ENCODE measurements at regions not wholly inside any gene's neighbourhood (a gene's known extent, or its start where the extent isn't known, plus 50 kb on each side); places are given as distances from the start of the nearest gene placed in this dataset.

- no peak overlapping the region for H3K4me3 ChIP-seq (ENCODE audit: low read depth, low read length, poor library complexity, severe bottlenecking)
- BruUV-seq (replicated peaks) = no TSS peak
- no peaks in the 10 kb centered on the region for H3K36me3 ChIP-seq (ENCODE audit: insufficient read depth, low read length)
- no peak overlapping the region for H3K27ac ChIP-seq (ENCODE audit: low read depth, low read length, poor library complexity, severe bottlenecking)
- no peak for DNase-seq (ENCODE audit: low spot score)
- ChIA-PET POLR2A (no interaction called here), CTCF (ENCODE audit: unreplicated experiment) (no interaction called here)
- H3K4me2 ChIP-seq (ENCODE audit: low read length) = no peak overlapping the region
- intact Hi-C loops (cut with micrococcal nuclease; ENCODE audit: unreplicated experiment) = no loop called here
- no peaks in the 10 kb centered on the region for H3K9me2 ChIP-seq (ENCODE audit: insufficient read depth, low read length)
- no peak for TF ChIP-seq CTCF (conservative IDR thresholded peaks at IDR 0.05; ENCODE audit: low read length)
- no peak for TF ChIP-seq EZH2phosphoT487 (IDR thresholded peaks at IDR 0.05; ENCODE audit: borderline replicate concordance, low read depth, low read length)
- no peaks in the 10 kb centered on the region for H4K20me1 ChIP-seq (ENCODE audit: insufficient read depth, low read length)
- H3K9me3 ChIP-seq (ENCODE audit: low read length) = no peaks in the 10 kb centered on the region
- H3K4me1 ChIP-seq (ENCODE audit: insufficient read depth, low read length, poor library complexity, severe bottlenecking) = no peaks in the 10 kb centered on the region
- no peak overlapping the region for H2AFZ ChIP-seq (ENCODE audit: low read length)
- H3K79me2 ChIP-seq (ENCODE audit: insufficient read depth, low read depth, low read length) = no peaks in the 10 kb centered on the region
These were observed 919.9 kb upstream of the FLRT2 start for GRCh38 chr14:84610086-84610485.

GRCh38 chr14:84622357-84622756 is 907.6 kb upstream of the FLRT2 start:
- DNase-seq (ENCODE audit: low spot score) = no peak
- ChIA-PET POLR2A (interaction anchor here (0.6 kb wide), 1 partner anchor 347 kb away, joined by 4 read pairs; no protein-coding TSS in a partner anchor), CTCF (ENCODE audit: unreplicated experiment) (no interaction called here)
- Histone ChIP-seq H3K36me3 (ENCODE audit: insufficient read depth, low read length) (no peaks in the 10 kb centered on the region), H3K27ac (ENCODE audit: low read depth, low read length, poor library complexity, severe bottlenecking) (no peak overlapping the region), H3K79me2 (ENCODE audit: insufficient read depth, low read depth, low read length) (no peaks in the 10 kb centered on the region), H4K20me1 (ENCODE audit: insufficient read depth, low read length) (no peaks in the 10 kb centered on the region), H3K9me3 (ENCODE audit: low read length) (no peaks in the 10 kb centered on the region), H2AFZ (ENCODE audit: low read length) (no peak overlapping the region), H3K4me1 (ENCODE audit: insufficient read depth, low read length, poor library complexity, severe bottlenecking) (no peaks in the 10 kb centered on the region), H3K9me2 (ENCODE audit: insufficient read depth, low read length) (no peaks in the 10 kb centered on the region), H3K4me2 (ENCODE audit: low read length) (no peak overlapping the region), H3K4me3 (ENCODE audit: low read depth, low read length, poor library complexity, severe bottlenecking) (no peak overlapping the region)
- intact Hi-C loops (cut with micrococcal nuclease; ENCODE audit: unreplicated experiment) = no loop called here
- BruUV-seq (replicated peaks) = no TSS peak
- no peak for TF ChIP-seq EZH2phosphoT487 (IDR thresholded peaks at IDR 0.05; ENCODE audit: borderline replicate concordance, low read depth, low read length)
- TF ChIP-seq CTCF (conservative IDR thresholded peaks at IDR 0.05; ENCODE audit: low read length) = no peak

- Histone ChIP-seq H3K4me2 (ENCODE audit: low read length) (no peak overlapping the region), H3K4me3 (ENCODE audit: low read depth, low read length, poor library complexity, severe bottlenecking) (no peak overlapping the region), H3K27ac (ENCODE audit: low read depth, low read length, poor library complexity, severe bottlenecking) (no peak overlapping the region), H3K36me3 (ENCODE audit: insufficient read depth, low read length) (no peaks in the 10 kb centered on the region), H3K79me2 (ENCODE audit: insufficient read depth, low read depth, low read length) (no peaks in the 10 kb centered on the region), H2AFZ (ENCODE audit: low read length) (no peak overlapping the region), H3K4me1 (ENCODE audit: insufficient read depth, low read length, poor library complexity, severe bottlenecking) (no peaks in the 10 kb centered on the region), H4K20me1 (ENCODE audit: insufficient read depth, low read length) (no peaks in the 10 kb centered on the region), H3K9me3 (ENCODE audit: low read length) (no peaks in the 10 kb centered on the region), H3K9me2 (ENCODE audit: insufficient read depth, low read length) (no peaks in the 10 kb centered on the region)
- no peak for TF ChIP-seq EZH2phosphoT487 (IDR thresholded peaks at IDR 0.05; ENCODE audit: borderline replicate concordance, low read depth, low read length)
- TF ChIP-seq CTCF (conservative IDR thresholded peaks at IDR 0.05; ENCODE audit: low read length) = no peak
- ChIA-PET POLR2A (interaction anchor here (0.7 kb wide), 1 partner anchor 862 kb away, joined by 4 read pairs; no protein-coding TSS in a partner anchor), CTCF (ENCODE audit: unreplicated experiment) (no interaction called here)
- intact Hi-C loops (cut with micrococcal nuclease; ENCODE audit: unreplicated experiment) = no loop called here
- BruUV-seq (replicated peaks) = no TSS peak
- no peak for DNase-seq (ENCODE audit: low spot score)
These were observed 886.5 kb upstream of the FLRT2 start for GRCh38 chr14:84643446-84643845.

All from OCI-LY7 (cell line).